HG03039 (cell line): ENCODE measurements at regions not wholly inside any gene's neighbourhood (a gene's known extent, or its start where the extent isn't known, plus 50 kb on each side); places are given as distances from the start of the nearest gene placed in this dataset.
A peak's percentile ranks its signal among the peaks of the same experiment; 100 is the strongest.
"Not testable (repeated sequence)": the region's sequence is repeated elsewhere in the genome, so short reads cannot be mapped to it uniquely, and the experiment has no call there.

Experiments
- ATAC-seq: cut with Tn5 transposase; IDR thresholded peaks from one replicate; pipeline ENCODE4 v1.9.1; 2021; ENCODE audit warnings: mild to moderate bottlenecking, moderate library complexity; ENCODE audit not compliant: unreplicated experiment

DNA sequence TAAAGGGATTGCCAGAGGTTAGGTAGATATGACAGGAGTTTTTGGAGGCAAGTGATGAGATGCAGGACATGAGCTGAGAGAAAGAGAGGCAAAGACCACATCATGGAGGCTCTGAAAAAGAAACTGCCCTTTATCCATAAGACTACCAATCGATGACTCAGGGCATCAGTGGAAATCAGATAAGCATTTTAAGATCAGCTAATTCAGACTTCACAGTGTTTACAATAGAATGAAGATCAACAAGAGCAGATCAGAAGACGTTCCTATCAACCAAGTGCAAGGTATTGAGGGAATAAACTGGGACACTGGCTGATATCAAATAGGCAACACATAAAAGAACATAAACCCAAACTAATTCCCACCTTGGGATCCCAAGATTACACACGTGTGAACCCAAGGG lies 227.2 kb downstream of the SLCO4C1 start:
- no peak for ATAC-seq

GRCh38 chr5:102049517-102049916 lies 246.6 kb downstream of the SLCO4C1 start:
- no peak for ATAC-seq

DNA sequence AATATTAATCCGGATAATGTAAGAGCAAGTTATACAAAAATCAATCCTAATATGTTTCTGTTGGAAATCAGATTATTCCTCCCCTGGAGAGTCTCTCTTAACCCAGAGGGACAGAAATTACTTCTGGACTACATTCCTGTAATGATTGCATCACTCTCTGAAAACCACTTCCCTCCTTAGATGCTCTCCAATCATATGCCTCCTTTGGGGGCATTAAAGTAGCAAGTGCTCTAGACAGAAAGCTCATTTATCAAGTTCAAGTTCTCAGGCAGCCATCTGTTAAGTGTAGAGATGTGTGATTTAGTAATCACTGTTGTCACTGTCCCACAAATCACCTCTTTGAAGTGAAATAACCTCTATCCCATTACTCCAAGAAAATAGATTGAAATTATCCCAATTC lies 247.1 kb downstream of the SLCO4C1 start:
- no peak for ATAC-seq

- not testable (repeated sequence) for ATAC-seq
Observed at GRCh38 chr5:102047073-102047472, 249.0 kb downstream of the SLCO4C1 start.

DNA sequence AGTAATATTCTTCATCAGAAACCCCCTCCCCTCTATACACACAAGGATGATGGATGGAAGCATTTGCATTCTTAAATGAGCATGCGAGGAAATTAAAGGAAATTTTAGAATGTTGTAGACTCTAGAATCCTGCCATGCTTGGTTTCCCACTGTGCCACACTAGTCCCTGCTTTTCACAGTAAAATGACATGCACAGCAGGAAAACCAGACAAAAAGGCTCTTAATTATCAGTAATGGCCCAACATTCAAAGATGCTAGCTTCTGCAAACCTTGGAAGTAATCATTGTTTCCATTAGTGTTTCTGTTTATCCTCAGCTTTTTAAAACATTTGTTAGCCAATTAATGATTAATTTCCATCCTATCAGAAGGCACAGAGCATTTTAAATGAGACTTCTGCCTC lies 255.8 kb downstream of the SLCO4C1 start:
- ATAC-seq = no peak

DNA sequence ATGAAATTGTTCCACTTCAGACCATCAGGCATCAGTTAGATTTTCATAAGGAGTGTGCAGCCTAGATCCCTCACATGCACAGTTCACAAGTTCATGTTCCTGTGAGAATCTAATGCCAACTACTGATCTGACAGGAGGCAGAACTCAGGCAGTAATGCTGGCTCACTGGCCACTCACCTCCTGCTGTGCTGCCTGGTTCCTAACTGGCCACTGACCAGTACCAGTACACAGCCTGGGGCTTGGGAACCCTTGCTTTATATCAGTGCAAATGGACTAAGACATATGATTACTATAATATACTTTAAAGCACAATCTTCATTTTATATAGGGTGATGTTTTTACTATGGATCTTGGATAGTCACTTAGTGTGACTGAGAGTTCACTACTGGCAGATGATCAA lies 259.2 kb downstream of the SLCO4C1 start:
- ATAC-seq = no peak

DNA sequence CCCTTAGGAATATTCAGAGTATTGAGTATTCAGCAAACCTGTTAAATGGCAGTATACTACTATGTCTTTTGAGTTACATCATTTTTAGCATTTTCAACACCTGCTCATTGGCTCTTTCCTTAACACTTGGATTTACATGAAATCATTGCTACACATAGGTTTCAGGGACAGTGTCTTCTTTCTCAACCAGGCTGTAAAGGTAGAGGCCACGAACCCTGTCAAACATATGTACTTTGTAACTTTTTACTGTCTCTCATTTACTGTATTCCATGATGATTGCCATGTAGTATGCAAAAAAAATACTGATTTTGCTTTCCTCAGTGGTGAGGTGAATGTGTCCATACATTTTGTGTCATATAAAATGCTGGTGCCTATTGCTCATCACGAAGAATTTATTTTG lies 264.4 kb downstream of the SLCO4C1 start:
- ATAC-seq = no peak

GRCh38 chr5:102018690-102019089 lies 277.4 kb downstream of the SLCO4C1 start:
- no peak for ATAC-seq

DNA sequence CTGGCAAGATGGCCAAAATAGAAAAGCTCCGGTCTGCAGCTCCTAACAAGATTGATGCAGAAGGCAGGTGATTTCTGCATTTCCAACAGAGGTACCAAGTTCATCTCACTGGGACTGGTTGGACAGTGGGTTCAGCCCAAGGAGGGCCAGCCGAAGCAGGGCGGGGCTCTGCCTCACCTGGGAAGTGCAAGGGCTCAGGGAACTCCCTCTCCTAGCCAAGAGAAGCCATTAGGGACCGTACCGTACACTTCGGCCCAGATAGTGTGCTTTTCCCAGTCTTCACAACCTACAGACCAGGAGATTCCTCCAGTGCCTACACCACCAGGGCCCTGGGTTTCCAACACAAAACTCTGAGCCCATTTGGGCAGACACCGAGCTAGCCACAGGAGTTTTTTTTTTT lies 277.8 kb downstream of the SLCO4C1 start:
- ATAC-seq = no peak

- ATAC-seq = no peak
Observed at GRCh38 chr5:102014371-102014770, 281.7 kb downstream of the SLCO4C1 start.

DNA sequence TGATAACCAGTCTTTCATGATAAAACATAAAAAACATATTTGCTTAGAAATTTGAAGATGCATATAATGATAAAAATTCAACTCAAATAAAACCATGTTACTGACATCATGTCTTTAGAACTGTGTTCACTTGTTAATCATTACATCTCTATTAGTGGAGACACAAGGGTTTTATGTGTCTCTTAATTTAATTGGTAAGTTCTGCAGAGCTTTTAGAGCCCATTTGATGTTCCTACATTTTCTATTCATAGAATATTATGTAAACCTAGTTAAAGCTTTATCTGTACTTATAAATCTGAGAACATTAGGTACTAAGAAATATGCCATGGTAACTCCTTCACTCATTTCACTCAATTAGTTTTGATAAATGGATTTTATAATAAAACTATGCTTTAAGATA lies 285.4 kb downstream of the SLCO4C1 start:
- no peak for ATAC-seq

DNA sequence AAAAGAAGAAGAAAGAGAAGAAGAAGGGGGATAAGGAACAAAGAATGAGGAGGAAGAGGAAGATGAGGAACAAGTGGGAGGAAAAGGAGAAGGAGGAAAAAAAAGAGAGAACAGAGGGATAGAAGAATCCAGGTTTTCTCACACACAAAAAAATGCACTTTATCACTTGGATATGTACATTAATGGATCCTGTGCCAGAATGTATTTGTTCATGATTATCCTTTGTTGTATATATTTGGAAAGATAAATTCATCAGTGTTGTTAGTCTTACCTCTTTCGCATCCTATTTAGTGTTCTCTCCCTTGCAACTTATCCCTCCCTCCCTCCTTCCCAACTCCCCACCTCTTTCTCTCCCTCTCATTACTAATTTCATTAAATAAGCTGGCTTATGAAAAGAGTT lies 298.8 kb downstream of the SLCO4C1 start:
- ATAC-seq = no peak

- no peak for ATAC-seq
Observed at GRCh38 chr5:101995585-101995984, 300.5 kb downstream of the SLCO4C1 start.

DNA sequence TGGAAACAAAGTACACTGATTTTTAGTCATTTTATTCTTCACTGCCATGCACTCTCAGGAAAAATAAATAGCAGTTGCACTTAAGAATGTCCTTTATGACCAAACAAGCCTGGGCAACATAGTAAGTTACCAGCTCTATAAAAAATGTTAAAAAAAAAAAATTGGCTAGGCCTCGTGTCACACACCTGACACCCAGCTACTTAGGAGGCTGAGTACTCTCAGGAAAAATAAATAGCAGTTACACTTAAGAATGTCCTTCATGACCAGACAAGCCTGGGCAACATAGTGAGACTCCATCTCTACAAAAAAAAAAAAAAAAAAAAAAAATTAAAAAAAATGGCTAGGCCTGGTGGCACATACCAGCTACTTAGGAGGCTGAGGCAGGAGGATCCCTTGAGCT lies 304.6 kb downstream of the SLCO4C1 start:
- ATAC-seq = no peak

DNA sequence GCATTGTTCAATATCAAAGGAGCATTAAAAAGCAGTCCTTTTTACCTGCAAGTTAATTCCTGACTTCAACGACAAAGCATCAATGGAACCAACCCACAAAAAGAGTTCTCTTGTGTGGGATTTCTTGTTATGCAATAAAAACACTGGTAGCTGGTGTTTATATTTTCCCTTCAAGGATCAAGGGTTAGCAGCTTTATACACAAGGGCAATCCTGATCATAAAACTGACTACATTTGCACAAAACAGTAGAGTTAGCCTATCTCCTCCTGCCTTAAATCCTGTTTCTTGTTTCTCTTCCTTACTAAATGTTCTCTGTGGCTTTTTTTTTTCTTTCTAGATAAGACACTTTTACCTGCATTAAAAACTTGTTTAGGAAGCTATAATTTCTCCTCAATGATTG lies 306.4 kb downstream of the SLCO4C1 start:
- no peak for ATAC-seq

- peak; percentile 89 for ATAC-seq
Observed at GRCh38 chr5:101977729-101978345, 318.2 kb downstream of the SLCO4C1 start.

DNA sequence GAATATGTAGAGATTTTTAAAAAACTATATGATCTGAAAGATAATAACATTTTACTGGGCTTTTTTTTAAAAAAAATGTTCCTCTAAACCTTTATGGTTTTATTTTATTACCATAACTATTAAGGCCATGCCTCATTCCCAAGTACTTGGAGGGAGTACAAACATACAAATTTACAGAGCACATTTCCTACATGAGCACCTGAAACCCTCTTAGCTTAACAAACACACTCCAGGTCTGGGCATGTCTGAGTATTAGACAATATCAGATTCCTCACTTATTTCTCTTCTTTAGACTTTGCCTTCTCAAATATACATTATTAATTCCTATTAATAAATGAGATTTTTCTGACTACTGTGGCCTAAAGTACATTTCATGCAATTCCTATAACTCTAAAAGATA lies 319.2 kb downstream of the SLCO4C1 start:
- ATAC-seq = no peak

DNA sequence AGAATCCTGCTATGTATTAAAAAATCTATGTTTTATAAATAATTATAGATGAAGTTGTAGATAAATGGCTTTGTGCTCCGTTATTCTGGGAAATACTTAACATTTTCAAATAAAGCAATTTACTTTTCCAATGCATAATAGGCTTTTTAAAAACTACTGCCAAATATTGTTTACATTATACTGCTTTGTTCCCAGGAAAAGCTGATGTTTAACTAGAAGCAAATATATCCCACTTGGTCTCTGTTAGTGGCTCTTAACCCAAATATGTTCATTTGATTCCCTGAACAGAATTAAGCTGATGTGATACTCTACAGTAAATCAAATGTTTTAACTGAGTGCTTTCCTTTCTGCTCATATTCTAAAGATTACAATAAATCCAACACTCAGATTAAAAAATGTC lies 326.3 kb downstream of the SLCO4C1 start:
- ATAC-seq = no peak

GRCh38 chr5:101966476-101966875 lies 329.6 kb downstream of the SLCO4C1 start:
- no peak for ATAC-seq

DNA sequence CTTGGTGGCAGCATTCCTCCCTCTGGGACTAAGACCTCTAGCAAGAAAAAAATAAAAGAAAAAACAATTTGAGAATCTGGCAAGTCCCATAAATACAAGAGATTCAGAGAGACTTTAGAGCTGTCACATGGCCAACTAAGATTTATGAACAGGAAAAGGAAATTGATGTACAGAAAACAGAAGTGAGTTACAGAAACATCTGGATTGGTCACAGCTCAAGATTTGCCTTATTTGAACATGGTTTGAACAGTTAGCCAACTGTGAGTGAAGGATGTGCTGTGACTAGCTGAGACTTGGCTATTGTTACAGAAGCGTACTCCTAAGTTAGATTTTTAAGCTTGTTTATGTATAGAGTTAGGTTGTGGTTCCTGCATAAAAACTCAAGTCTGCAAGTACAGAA lies 340.2 kb downstream of the SLCO4C1 start:
- ATAC-seq = no peak

GRCh38 chr5:101950019-101950418 lies 346.1 kb downstream of the SLCO4C1 start:
- ATAC-seq = no peak

DNA sequence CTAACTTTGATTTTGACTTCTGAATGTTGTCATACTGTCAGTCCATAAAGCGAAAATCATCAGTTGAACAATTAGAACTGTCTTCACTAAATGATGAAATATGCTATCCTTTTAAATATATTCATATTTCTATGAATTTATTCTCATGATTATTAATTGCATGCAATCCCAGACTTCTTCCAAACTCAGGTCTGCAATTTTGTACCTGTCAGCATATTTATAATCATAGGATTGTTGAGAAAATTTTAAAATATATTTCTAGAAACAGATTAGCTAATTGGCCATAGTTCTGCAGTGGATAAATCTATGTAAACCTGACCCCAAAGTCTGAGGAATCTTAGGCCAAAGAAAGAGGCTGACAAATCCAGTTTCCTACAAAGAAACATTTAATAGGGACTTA lies 347.5 kb downstream of the SLCO4C1 start:
- ATAC-seq = no peak

GRCh38 chr5:101943784-101944183 lies 352.3 kb downstream of the SLCO4C1 start:
- ATAC-seq = no peak
